ENCODE measurements at regions not wholly inside any gene's neighbourhood (a gene's known extent, or its start where the extent isn't known, plus 50 kb on each side); places are given as distances from the start of the nearest gene placed in this dataset.

DNA sequence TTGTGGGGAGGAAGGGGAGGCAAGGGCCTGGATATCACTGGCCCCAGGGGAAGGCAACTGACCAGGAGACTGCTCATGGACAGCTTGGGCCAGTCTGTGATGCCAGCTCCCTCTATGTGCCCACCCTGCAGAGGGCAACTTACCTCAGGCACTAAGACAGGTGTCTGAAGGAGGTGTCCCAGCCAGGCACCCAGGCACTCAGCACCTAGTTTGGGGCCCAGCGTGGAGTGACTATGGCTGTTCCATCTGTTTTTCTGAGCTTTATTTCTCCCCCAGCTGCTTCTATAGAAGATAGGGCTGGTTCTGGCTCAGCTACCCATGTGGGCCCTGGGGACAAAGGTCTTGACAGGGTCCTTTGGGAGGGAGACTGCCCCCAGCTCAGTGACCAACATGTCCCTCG lies 150.6 kb upstream of the PCBD1 start:
- TF ChIP-seq, protein P1, sequence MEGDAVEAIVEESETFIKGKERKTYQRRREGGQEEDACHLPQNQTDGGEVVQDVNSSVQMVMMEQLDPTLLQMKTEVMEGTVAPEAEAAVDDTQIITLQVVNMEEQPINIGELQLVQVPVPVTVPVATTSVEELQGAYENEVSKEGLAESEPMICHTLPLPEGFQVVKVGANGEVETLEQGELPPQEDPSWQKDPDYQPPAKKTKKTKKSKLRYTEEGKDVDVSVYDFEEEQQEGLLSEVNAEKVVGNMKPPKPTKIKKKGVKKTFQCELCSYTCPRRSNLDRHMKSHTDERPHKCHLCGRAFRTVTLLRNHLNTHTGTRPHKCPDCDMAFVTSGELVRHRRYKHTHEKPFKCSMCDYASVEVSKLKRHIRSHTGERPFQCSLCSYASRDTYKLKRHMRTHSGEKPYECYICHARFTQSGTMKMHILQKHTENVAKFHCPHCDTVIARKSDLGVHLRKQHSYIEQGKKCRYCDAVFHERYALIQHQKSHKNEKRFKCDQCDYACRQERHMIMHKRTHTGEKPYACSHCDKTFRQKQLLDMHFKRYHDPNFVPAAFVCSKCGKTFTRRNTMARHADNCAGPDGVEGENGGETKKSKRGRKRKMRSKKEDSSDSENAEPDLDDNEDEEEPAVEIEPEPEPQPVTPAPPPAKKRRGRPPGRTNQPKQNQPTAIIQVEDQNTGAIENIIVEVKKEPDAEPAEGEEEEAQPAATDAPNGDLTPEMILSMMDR (IDR thresholded peaks at IDR 0.05), result no peak
- TF ChIP-seq POLR2A (IDR thresholded peaks at IDR 0.05), result no peak
